ENCODE measurements at regions not wholly inside any gene's neighbourhood (a gene's known extent, or its start where the extent isn't known, plus 50 kb on each side); places are given as distances from the start of the nearest gene placed in this dataset.

DNA sequence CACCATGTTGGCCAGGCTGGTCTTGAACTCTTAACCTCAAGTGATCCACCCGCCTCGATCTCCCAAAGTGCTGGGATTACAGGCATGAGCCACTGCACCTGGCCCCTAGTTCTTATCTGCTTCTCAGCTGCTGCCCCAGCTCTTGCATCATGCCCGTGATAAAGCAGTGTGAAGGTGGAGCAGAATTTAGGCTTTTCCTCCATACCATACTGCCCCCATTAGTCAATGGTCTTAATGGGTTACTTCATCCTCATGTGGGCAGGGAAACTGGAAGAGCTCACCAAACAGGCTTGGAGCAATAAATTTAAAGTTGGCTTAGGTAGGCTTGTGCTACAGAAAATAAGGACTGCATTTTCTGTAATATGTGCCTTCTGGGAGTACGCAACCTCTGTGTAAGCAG, 636.9 kb upstream of the BOD1L1 start:
- DNase-seq = no peak

DNA sequence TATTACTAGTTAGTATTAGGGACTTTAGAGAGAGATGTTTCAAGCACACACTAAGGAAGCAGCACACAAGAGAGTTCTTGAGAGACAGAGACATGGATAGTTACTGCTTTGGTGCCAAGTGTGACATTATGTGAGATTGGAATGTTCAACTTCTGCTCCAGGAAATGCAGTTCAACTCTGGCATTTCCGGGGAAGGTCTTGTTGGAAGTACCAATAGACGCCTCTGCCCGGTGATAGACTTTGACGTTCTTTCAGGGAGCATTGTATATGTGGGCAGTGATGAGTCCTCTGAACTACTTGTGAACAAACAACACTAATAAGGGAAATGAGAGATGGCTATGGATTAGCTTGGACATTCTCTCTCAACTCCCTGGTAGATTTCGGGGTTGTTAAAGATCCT, 638.1 kb upstream of the BOD1L1 start:
- DNase-seq = no peak

DNA sequence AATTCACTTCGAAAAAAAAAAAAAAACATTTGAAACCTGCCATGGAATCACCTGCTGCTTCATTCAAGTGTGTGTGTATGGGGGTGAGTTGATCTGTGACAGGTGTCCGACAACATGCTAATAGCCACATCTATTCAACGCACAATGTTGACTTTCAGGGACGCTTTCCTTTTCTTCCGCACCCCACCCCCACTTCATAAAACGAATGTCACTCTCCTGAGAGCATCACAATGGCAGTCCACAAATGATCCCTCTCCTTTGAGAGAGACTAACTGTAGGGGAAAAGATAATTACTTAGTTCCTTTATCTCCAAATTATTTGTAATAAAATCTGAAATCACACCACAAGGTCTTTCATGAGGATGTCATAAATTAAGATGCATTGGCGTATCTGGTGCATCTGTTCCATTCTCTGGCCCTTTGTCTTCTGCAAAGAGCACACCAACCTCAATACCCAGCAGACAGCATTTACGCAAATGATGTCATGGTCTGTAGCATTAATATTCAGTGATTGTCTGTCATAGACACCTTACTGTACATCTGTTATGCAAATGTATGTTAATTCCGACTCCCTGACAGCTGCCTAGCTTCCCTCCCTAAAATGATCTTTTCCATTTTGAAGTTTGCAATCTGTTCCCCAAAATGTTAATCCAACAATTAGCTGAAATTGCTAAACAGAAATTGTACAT, 640.0 kb upstream of the BOD1L1 start:
- DNase-seq = no peak

DNA sequence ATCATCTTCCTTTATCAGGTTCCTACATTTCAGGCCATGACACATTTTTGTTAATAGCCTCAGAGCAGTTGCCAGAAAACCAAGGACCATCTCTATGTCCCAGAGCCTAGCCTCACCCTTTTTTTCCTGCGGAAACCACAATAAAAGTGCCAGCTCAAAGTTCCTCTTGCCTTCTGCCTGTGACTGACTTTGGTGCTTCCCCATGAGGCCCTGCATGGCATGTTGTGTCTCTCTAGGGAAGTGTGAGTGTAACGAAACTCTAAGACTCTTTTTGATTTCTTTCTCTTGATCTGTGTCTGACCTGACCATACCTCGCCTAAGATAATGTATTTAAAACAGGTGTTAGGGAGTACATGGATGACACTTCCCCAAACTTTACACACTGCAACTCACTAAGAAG, 642.3 kb upstream of the BOD1L1 start:
- no peak for DNase-seq

DNA sequence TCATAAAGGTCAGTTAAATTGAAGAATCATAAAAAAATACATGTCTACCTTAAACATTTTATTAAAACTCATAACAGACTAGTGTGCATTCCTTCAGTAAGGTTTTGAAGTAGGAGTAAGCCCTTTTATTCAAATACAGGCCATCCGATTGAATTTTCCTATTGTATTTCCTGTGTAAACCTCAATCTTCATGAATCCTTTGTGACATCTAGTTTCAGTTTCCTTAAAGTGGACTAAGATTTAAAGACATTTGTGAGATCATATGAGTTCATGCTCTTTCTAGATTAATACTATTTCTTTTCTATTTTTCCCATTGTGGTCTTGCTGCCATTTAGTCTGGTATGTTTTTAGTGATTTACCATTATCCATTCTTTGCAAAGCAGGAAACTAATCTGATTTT, 644.7 kb upstream of the BOD1L1 start:
- DNase-seq = no peak

DNA sequence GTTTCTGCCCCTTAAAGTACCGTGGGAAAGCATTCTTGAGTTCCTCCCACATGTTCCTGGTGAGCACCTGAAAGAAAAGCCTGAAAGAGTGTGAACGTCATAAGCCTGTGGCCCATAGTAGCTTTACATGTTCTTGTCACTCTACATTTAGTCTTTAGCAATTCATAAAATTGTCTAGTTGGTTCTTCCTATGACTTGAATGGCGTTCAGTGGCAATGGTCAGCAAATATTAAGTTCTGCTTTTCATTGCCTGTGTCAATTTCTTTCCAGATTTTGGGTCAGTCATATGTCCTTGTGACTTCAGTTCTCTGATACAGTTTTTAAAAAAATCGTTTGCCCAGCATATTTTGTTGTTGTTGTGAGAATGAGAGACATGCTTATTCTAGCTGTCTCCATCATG, 650.0 kb upstream of the BOD1L1 start:
- DNase-seq = no peak

DNA sequence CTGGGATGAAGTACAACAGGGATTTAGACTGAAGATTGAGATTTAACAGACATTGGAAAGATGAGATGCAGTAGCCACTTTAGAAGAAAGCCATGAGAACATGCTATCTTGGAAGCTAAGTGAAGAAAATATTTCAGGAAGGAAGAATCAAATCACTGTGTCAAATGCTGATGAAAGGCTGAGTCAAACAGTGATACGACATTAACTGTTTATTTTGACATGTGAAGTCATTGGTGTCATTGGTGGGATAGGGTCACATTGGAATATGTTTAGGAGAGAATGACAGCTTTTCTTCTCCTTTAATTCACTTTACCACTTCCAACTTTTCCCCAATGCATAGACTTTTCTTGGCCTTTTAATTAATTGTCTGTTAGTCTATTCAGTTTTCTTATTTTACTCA, 653.0 kb upstream of the BOD1L1 start:
- DNase-seq = no peak

DNA sequence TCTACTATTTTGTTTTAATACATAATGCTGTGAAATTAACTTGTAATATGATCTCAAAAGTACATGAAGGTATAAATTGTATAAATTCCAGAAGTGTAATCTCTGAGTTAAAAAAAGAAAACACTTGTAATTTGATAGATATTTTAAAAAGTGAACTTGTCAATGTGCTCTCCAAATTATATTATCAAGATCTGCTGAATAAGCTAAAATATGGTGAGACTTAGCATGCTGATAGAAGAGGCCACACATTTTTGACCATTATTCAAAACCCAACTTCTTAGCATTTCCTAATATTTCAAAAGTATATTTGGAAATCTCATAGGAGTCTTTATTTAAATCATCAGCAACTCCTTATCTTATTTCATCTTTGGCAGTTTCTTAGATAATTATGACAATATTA, 657.1 kb upstream of the BOD1L1 start:
- DNase-seq = no peak

DNA sequence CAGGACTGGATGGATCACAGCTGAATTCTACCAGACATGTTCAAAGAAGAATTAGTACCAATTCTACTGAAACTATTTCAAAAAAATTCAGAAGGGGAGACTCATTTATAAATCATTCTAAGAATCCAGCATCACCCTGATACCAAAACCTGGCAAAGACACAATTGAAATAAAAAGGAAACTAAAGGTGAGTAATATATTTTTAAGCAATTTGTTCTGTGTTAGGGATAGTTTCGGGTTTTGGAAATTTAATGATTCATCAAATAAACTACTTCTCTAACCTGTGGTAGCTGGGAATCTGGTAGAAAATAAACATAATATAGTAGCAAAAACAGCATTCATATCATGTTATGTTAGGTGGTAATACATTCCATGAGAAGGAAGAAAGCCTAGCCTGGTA, 662.2 kb upstream of the BOD1L1 start:
- DNase-seq = no peak

DNA sequence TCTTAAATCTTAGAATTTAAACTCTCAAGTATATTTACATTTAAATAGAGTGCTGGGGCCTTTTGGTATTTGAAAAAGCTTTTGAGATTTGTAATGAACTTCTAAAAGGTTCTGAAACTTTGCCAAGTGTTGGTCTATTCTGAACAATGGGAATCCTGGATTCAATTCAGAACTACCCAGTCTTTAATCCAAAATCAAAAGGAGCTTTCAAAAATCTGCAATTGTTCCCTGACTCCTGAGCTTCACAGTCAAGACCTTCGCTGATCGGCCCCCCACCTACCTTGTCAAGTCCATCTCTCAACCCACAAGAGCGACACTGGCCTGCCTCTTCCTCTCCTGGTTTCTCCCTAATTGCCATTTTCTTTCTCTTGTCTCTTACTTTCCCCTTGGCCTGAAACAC, 666.1 kb upstream of the BOD1L1 start:
- DNase-seq = no peak

DNA sequence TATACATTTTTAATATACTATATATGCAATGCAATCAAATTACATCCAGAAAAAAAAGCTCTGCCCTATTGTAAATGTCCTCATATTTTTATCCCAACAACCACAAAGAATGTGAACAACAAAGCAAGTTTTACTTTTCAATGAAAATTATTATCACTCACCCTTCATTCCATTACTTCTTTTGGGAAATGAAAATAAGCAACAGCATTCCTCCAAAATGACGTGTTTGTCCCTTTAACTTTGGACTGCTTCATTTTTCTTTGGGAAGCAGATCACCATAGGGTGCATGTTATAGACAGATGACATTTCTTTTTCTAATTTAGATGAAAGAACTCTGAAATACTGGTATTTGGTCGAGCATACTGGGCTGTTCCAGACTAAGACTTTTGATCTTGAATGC, 667.1 kb upstream of the BOD1L1 start:
- no peak for DNase-seq

DNA sequence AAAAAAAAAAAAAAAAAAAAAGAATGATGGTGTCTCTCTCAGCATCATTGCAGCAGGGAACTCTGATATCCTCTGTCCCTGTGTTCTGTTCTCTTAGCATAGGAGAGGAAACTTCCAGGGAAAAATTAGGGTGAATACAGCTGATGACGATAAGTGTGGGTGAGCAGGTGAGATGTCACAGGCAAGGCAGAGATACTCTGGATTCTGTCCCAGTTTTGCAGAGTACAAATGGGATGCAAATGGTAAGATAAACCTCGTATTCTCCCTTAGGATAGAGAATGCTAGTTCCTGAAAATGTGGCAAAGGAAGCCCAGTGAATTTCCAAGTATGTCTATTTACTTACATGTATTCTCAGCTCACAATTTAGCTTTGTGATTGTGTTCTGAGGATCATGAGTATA, 671.6 kb upstream of the BOD1L1 start:
- no peak for DNase-seq

DNA sequence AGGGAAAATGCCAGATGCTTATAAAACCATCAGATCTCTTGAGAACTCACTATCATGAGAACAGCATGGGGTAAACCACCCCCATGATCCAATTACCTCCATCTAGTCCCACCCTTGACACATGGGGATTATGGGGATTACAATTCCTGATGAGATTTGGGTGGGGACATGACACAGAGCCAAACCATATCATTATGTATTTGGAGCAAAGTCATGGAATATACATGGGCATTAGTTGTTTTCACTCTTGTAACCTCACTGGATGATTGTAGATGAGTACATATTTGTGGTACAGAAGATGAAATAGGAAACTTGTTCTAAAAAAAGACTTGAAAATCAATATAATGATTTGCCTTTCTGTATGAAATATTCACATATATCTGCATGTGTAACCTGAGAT, 674.5 kb upstream of the BOD1L1 start:
- DNase-seq = no peak

DNA sequence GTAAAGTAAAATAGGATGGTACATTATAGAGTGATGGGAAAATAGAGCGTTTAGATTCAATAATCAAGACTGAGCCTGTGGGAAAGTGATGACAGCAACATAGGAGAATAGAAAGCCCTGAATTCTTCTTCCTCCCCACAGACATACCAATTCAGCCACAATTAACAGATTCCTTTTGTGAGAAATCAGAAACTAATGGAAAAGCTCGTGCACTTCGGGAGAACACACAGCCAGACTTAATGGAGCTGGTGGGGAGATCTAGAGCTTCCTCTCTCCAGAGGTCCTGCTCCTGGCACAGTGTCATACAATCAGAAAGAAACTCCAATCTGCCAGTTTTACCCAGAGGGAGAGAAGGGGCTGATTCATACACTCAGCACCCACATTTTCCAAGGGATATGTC, 676.3 kb upstream of the BOD1L1 start:
- DNase-seq = no peak

DNA sequence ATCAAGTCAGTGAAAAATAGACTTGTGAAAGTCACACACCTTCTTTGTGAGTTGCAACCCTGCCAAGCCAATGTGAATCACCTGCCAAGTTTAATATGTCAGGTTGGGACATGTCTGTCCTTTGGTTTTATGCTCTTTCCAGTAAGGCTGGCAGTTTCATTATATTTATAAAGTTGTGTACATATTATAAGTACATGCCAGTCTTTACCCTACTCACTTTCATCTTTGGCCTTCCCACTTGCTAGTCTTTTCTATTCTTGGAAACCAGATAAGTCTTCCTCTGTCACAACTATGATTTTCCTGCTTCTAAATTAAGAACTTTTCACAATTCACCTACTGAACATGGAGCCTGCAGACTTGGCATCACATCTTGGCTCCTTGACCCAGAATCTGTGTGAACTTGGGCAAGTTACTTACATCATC, 680.7 kb upstream of the BOD1L1 start:
- DNase-seq = no peak

DNA sequence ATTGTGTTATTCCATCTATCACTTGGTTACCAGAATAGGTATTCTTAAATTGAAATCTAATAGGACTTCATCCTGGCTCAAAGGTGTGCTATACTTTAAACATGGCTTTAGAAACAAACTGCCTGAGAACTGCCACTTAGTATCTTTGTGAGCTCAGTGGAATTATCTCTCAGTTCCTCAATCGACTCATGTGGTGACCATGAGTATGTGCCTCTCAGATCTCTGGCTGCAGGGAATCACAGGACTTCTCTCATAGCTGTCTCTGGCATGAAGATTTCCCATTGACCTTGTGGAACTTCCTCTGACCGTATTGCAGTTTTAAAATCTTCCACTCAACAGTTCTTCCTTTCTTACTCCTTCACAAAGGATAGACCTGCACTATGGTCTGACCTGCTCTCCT, 681.9 kb upstream of the BOD1L1 start:
- no peak for DNase-seq

DNA sequence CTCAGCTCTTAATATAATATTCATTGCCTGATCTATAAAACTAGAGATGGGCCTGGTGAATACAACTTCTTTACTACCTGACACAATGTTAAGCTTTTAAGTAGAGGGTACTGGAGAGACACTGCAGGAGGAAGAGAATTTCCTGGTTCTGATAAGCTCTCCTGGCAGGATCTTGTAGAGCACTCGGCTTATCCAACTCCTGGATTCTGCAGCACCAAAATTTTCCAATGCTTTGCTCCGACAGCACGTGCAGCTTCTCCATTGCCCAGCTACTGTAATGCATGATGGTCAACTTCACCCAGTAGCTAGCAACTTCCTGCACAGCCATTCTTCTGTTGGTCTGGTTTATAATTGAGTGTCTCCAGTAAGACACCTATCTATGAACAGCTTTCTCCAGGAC, 686.2 kb upstream of the BOD1L1 start:
- DNase-seq = no peak

DNA sequence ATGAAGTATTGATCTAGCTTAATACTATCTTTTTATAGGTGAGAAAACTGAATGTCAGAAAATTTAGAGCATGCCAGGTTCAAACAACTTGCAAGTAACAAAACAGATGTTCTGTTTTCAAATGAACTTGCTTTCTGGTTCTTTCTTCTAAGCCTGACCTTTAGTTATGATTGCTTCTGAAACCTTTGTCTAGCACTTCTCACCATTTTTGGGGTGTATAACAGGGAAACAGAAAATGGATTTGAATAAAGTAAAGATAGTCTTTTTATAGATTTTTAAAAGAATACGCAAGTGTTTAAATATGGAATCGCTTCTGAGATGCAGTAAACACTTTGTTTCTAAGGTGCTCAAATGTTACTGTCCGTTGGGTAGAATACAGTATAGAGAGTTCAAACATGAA, 687.2 kb upstream of the CPEB2 start:
- no peak for DNase-seq

DNA sequence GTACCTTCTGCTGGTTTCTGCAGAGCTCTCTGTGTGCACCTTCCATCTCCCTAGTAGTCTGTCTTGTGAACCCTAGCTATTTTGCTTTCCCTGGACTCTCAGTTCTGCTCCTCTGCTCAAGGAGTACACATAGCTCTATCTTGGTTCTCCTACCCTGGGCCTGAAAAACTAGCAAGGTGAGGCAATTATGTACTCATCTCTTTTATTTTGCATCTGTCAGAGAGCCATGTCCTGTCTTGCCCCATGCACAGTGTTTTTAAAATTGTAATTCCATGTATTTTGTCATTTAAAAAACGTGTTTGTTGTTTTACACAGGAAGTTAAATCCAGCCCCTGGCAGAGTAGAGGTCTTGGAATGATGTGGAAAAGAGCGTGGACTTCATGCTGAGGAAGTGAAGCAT, 684.9 kb upstream of the CPEB2 start:
- DNase-seq = no peak

DNA sequence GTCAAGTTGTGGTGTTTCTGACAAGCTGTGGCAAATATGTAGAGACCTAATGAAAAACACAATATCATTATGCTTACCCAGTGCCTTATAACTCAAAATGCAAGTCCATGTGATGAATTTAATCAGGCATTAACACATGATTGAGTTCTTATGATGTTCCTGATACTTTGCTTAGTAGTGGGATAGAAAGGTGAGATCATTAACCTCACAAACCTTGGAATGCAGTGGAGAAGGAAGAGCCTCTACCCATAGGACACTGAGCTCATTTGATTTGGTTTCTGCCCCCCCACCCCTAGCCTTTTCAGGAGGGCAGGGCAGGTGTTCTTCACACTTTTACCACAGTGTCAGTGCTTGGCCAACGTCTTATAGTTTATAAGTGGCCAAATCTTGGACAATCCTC, 683.6 kb upstream of the CPEB2 start:
- DNase-seq = no peak

DNA sequence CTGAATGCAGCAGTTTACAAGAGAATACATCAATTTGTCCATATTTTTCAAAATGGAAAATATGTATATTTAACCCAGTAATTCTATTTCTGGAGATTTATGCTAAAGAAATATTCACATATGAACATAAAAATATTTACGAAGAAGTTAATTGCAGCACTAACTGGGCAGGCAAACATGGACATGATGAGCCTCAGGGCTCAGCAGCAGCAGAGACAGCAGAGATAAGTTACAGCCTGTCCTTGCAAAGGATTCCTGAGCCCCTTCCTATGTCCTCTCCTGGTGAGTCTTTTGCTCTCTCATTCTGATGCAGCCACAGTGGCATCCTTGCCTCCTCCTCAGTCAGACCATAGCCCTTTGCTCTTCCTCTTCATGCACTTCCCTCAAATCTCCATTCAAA, 680.6 kb upstream of the CPEB2 start:
- DNase-seq = no peak

DNA sequence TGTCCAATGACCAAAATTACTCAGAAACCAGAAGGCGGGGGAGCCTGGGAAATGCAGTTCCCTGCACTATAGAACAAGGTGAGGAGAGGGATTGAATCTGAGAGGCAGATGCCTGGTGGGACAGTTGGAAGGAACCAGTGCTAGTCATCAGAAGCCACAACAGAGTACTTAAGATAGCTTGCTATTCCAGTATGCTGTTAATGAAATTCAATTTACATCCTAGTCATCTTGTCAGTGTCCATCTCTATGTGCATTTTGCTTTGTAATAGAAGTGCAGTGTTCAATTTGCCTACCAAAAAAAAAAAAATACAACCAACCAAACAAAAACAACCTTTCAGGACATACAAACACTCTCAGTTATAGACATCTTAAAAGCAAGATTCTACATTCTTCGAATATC, 679.1 kb upstream of the CPEB2 start:
- DNase-seq = no peak

DNA sequence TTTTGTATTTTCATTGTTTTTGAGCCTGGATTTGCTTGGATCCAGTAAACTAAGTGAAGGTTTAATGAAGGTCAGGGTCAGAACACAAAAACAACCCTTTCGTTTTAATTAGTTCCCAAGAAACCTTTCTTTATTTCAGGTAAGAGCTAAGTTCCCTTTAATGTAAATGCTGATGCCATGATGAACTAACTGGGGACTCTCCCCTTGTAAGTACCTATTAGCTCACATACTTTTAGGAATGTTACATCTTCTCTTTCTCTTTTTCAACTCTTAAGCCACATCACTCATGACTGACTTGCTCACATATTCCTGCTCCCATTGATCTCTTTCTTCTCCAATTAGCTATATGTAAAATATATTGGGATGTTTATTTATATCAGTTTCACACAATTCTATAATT, 673.1 kb upstream of the CPEB2 start:
- no peak for DNase-seq

DNA sequence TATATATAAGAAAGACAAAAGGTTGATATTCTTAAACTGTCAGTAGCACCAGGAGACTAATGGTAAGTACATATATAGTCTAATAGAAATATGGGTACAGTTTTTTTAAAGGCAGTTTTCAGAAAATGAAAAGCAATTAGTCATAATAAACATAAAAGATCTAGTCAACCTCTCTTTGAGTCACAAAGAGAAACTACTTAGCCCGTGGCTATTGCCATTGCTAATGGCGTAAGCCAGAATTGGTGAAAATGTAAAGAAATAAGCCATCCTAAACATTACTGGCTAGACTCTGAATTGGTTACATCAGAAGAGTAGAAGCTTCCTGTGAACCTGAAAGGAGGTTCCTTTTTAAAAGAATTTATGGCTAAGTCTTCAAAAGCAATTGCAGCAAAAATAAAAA, 668.7 kb upstream of the CPEB2 start:
- no peak for DNase-seq

DNA sequence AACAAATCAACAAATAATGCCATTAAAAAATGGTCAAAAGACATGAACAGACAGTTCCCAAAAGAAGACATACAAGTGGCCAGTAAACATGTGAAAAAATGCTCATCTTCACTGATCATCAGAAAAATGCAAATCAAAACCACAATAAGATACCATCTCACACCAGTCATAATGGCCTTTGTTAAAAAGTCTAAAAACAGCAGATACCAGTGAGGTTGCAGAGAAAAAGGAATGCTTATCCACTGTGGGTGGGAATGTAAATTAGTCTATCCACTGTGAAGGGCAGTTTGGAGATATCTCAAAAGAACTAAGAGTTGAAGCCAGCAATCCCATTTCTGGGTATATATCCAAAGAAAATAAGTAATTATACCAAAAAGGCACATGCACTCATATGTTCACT, 668.1 kb upstream of the CPEB2 start:
- no peak for DNase-seq

DNA sequence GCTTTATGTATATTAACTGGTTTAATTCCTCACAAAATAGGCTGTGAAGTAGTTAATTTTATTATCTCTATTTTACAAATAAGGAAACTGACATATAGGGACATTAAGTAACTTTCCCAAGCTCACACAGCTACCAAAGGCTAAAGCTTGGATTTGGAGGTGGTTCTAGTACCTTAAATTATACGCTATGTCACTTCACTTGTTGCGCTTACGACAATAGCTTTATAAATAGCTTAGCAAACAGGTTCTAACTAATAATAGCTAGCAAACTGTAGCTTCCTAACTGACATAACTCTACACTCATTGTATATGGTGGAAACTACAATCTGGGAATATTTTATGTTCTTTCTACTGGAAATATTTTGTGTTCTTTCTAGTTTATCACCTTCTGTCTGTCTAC, 666.4 kb upstream of the CPEB2 start:
- DNase-seq = no peak

Data from activated CD4-positive, CD25-positive, alpha-beta regulatory T cell (primary cell).